HL-60 (cell line): ENCODE measurements at regions not wholly inside any gene's neighbourhood (a gene's known extent, or its start where the extent isn't known, plus 50 kb on each side); places are given as distances from the start of the nearest gene placed in this dataset.

Experiments used
- GABPA ChIP-seq: IDR thresholded peaks from 2 replicates; pipeline ENCODE4 v1.6.1; 2012; ENCODE audit warnings: low read depth
- POLR2AphosphoS5 ChIP-seq: IDR thresholded peaks from 2 replicates; pipeline ENCODE4 v1.6.1; 2012; ENCODE audit warnings: low read depth
- TF ChIP-seq, protein P1 (sequence below): IDR thresholded peaks from one replicate; pipeline ENCODE4 v1.5.1; 2011; ENCODE audit warnings: low read length, control low read depth, inconsistent platforms; ENCODE audit not compliant: insufficient read depth

- TF ChIP-seq, protein P1, sequence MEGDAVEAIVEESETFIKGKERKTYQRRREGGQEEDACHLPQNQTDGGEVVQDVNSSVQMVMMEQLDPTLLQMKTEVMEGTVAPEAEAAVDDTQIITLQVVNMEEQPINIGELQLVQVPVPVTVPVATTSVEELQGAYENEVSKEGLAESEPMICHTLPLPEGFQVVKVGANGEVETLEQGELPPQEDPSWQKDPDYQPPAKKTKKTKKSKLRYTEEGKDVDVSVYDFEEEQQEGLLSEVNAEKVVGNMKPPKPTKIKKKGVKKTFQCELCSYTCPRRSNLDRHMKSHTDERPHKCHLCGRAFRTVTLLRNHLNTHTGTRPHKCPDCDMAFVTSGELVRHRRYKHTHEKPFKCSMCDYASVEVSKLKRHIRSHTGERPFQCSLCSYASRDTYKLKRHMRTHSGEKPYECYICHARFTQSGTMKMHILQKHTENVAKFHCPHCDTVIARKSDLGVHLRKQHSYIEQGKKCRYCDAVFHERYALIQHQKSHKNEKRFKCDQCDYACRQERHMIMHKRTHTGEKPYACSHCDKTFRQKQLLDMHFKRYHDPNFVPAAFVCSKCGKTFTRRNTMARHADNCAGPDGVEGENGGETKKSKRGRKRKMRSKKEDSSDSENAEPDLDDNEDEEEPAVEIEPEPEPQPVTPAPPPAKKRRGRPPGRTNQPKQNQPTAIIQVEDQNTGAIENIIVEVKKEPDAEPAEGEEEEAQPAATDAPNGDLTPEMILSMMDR, result no peak
- TF ChIP-seq POLR2AphosphoS5, result no peak
- TF ChIP-seq GABPA, result no peak
Observed at GRCh38 chr3:1929788-1930414, 168.8 kb upstream of the CNTN4 start.
